Limb (tissue), 2 donors: ENCODE measurements at regions not wholly inside any gene's neighbourhood (a gene's known extent, or its start where the extent isn't known, plus 50 kb on each side); places are given as distances from the start of the nearest gene placed in this dataset.
"Not testable (repeated sequence)": the region's sequence is repeated elsewhere in the genome, so short reads cannot be mapped to it uniquely, and the experiment has no call there.

Experiments used
- DNase-seq, 2 donors: peaks; one replicate each; pipeline ENCODE4 v3.0.0-alpha.2; 2016; ENCODE audit errors: extremely low spot score in 2 of 2

DNA sequence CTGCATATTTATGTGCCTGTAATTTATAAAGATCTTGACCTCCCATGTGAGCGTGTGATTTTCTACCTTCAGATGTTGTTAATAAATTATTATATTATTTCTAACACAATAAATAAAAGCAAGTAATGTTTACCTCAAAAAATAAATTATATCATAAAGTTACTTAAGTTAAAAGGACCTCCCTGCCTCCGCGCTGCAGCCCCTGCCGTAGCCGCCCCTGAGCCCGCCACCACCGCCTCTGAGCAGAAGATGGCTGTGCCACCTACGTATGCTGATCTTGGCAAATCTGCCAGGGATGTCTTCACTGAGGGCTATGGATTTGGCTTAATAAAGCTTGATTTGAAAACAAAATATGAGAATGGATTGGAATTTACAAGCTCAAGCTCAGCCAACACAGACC is 119.6 kb upstream of the BRWD3 start:
- DNase-seq, result no peak

DNA sequence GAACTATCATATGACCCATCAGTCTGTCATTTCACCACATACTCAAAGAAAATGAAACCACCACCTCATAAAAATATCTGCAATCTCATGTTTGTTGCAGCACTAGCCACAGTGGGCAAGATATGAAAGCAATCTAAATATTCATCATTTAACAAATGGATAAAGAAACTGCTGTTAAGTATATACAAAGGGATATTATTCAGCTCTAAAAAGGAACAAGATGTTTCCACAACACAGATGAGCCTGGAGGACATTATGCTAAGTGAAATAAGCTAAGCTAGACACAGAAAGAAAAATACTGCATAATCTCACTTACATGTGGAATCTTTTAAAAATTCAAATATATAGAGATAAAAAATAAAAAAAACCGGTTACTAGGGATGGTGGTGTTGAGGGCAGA is 108.2 kb upstream of the BRWD3 start:
- no peak for DNase-seq

GRCh38 chrX:80912351-80912750 is 102.7 kb upstream of the BRWD3 start:
- not testable (repeated sequence) for DNase-seq

GRCh38 chrX:80879916-80880315 is 70.2 kb upstream of the BRWD3 start:
- no peak for DNase-seq

GRCh38 chrX:80879143-80879542 is 69.5 kb upstream of the BRWD3 start:
- peak in 1 of 2 donors; percentile 26 for DNase-seq

DNA sequence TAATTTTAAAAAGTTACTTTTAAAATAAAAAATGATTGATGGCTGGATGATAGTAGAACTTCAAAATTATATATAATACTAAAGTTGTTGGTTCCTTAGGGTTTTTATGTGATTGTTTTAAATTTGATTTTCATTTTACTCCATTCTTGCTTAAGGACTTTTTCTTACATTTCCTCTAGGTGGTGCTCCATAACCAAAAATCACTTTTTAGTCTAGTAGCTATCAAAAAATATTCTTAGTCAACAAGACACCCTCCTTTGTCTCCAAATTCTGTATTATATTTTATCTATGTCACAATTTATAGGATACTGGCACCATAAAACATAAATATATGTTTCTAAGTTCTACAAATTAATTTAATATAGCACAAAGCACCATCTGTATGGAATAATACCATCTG is 67.2 kb upstream of the BRWD3 start:
- DNase-seq, result peak in 1 of 2 donors; percentile 34
